Subcutaneous abdominal adipose tissue (tissue), 5 donors: ENCODE measurements at regions not wholly inside any gene's neighbourhood (a gene's known extent, or its start where the extent isn't known, plus 50 kb on each side); places are given as distances from the start of the nearest gene placed in this dataset.

Experiments used
- H3K27ac ChIP-seq: one replicate; pipeline ENCODE4 v1.7.0; 2013; ENCODE audit warnings: low read depth, mild to moderate bottlenecking, inconsistent platforms, low read length, moderate library complexity
- H3K27me3 ChIP-seq, 5 donors: one replicate each; pipeline ENCODE4 v1.7.0; 2013; ENCODE audit warnings: low read length in 5 of 5, inconsistent platforms in 1 of 5; ENCODE audit not compliant: control insufficient read depth in 5 of 5, insufficient read depth in 4 of 5
- H3K36me3 ChIP-seq, 5 donors: one replicate each; pipeline ENCODE4 v1.7.0; 2013; ENCODE audit warnings: low read length in 5 of 5; ENCODE audit not compliant: control insufficient read depth in 5 of 5, insufficient read depth in 5 of 5
- H3K4me1 ChIP-seq, 5 donors: one replicate each; pipeline ENCODE4 v1.7.0; 2013; ENCODE audit warnings: low read length in 5 of 5, mild to moderate bottlenecking in 3 of 5, moderate library complexity in 1 of 5; ENCODE audit not compliant: control insufficient read depth in 5 of 5, insufficient read depth in 5 of 5
- H3K4me3 ChIP-seq, 5 donors: one replicate each; pipeline ENCODE4 v1.7.0; 2013; ENCODE audit warnings: low read length in 5 of 5, low read depth in 1 of 5
- H3K9ac ChIP-seq, 5 donors: one replicate each; pipeline ENCODE4 v1.7.0; 2013; ENCODE audit warnings: low read length in 5 of 5, mild to moderate bottlenecking in 4 of 5, moderate library complexity in 3 of 5
- H3K9me3 ChIP-seq, 5 donors: one replicate each; pipeline ENCODE4 v1.7.0; 2013; ENCODE audit warnings: low read length in 5 of 5; ENCODE audit not compliant: control insufficient read depth in 5 of 5
- donor health status: healthy.
- donor health status: healthy.
- donor health status: healthy.
- donor health status: healthy.
- donor health status: healthy.

- Histone ChIP-seq H3K4me1 (no peaks in the 10 kb centered on the region), H3K36me3 (no peaks in the 10 kb centered on the region), H3K27ac (no peak overlapping the region), H3K9me3 (no peaks in the 10 kb centered on the region), H3K9ac (no peak overlapping the region), H3K27me3 (peaks cover 0 to 3% (median 0%) of the 10 kb centered on the region in 5 donors), H3K4me3 (no peak overlapping the region)
These were observed 141.5 kb downstream of the GABRG2 start for GRCh38 chr5:162209005-162209605.

GRCh38 chr5:162214551-162214950 lies 147.0 kb downstream of the GABRG2 start:
- Histone ChIP-seq H3K9me3 (no peaks in the 10 kb centered on the region), H3K27me3 (no peaks in the 10 kb centered on the region), H3K4me1 (no peaks in the 10 kb centered on the region), H3K9ac (no peak overlapping the region), H3K27ac (no peak overlapping the region), H3K4me3 (no peak overlapping the region), H3K36me3 (no peaks in the 10 kb centered on the region)

GRCh38 chr5:162217037-162217436 lies 149.5 kb downstream of the GABRG2 start:
- Histone ChIP-seq H3K27me3 (no peaks in the 10 kb centered on the region), H3K4me3 (no peak overlapping the region), H3K27ac (no peak overlapping the region), H3K9me3 (no peaks in the 10 kb centered on the region), H3K4me1 (no peaks in the 10 kb centered on the region), H3K9ac (no peak overlapping the region), H3K36me3 (no peaks in the 10 kb centered on the region)

- no peak overlapping the region for H3K27ac ChIP-seq
- no peaks in the 10 kb centered on the region for H3K27me3 ChIP-seq
- H3K9me3 ChIP-seq = peaks cover 0 to 2% (median 0%) of the 10 kb centered on the region in 5 donors
These were observed 154.3 kb downstream of the GABRG2 start for GRCh38 chr5:162221910-162222309.

GRCh38 chr5:162227075-162227474 lies 159.5 kb downstream of the GABRG2 start:
- Histone ChIP-seq H3K36me3 (no peaks in the 10 kb centered on the region), H3K9me3 (peaks cover 0 to 2% (median 0%) of the 10 kb centered on the region in 5 donors), H3K9ac (no peak overlapping the region), H3K27ac (no peak overlapping the region), H3K27me3 (no peaks in the 10 kb centered on the region), H3K4me3 (no peak overlapping the region), H3K4me1 (peaks cover 0 to 6% (median 0%) of the 10 kb centered on the region in 5 donors)

More at GRCh38 chr5:162221910-162222309, 154.3 kb downstream of the GABRG2 start:
- Histone ChIP-seq H3K4me1 (no peaks in the 10 kb centered on the region), H3K4me3 (no peak overlapping the region), H3K9ac (no peak overlapping the region), H3K36me3 (no peaks in the 10 kb centered on the region)

GRCh38 chr5:162230348-162230747 lies 162.8 kb downstream of the GABRG2 start:
- Histone ChIP-seq H3K27ac (no peak overlapping the region), H3K36me3 (no peaks in the 10 kb centered on the region), H3K9me3 (no peaks in the 10 kb centered on the region), H3K4me1 (peaks cover 0 to 7% (median 0%) of the 10 kb centered on the region in 5 donors), H3K9ac (no peak overlapping the region), H3K27me3 (no peaks in the 10 kb centered on the region), H3K4me3 (no peak overlapping the region)

GRCh38 chr5:162231522-162231921 lies 163.9 kb downstream of the GABRG2 start:
- no peak overlapping the region for H3K4me3 ChIP-seq
- peaks cover 0 to 7% (median 0%) of the 10 kb centered on the region in 5 donors for H3K4me1 ChIP-seq
- no peak overlapping the region for H3K9ac ChIP-seq
- H3K27ac ChIP-seq = no peak overlapping the region
- H3K9me3 ChIP-seq = peaks cover 0 to 5% (median 0%) of the 10 kb centered on the region in 5 donors
- H3K36me3 ChIP-seq = no peaks in the 10 kb centered on the region
- no peaks in the 10 kb centered on the region for H3K27me3 ChIP-seq

GRCh38 chr5:162240734-162241133 lies 173.2 kb downstream of the GABRG2 start:
- H3K4me3 ChIP-seq = no peak overlapping the region
- peaks cover 0 to 5% (median 0%) of the 10 kb centered on the region in 5 donors for H3K9me3 ChIP-seq
- H3K36me3 ChIP-seq = no peaks in the 10 kb centered on the region
- no peaks in the 10 kb centered on the region for H3K4me1 ChIP-seq
- H3K27ac ChIP-seq = no peak overlapping the region
- H3K9ac ChIP-seq = no peak overlapping the region
- H3K27me3 ChIP-seq = no peaks in the 10 kb centered on the region

GRCh38 chr5:162242416-162242815 lies 174.8 kb downstream of the GABRG2 start:
- Histone ChIP-seq H3K27ac (no peak overlapping the region), H3K4me1 (no peaks in the 10 kb centered on the region), H3K36me3 (no peaks in the 10 kb centered on the region), H3K9ac (no peak overlapping the region), H3K9me3 (no peaks in the 10 kb centered on the region), H3K27me3 (no peaks in the 10 kb centered on the region), H3K4me3 (no peak overlapping the region)

GRCh38 chr5:162243651-162244050 lies 176.1 kb downstream of the GABRG2 start:
- H3K9ac ChIP-seq = no peak overlapping the region
- no peaks in the 10 kb centered on the region for H3K27me3 ChIP-seq
- no peak overlapping the region for H3K4me3 ChIP-seq
- H3K9me3 ChIP-seq = no peaks in the 10 kb centered on the region
- H3K36me3 ChIP-seq = no peaks in the 10 kb centered on the region
- no peak overlapping the region for H3K27ac ChIP-seq
- no peaks in the 10 kb centered on the region for H3K4me1 ChIP-seq
